ENCODE measurements at regions not wholly inside any gene's neighbourhood (a gene's known extent, or its start where the extent isn't known, plus 50 kb on each side); places are given as distances from the start of the nearest gene placed in this dataset.

GRCh38 chr5:175222621-175223020 lies 221.4 kb downstream of the DRD1 start:
- H3K4me3 ChIP-seq (ENCODE audit: low read depth, low read length, poor library complexity, severe bottlenecking) = no peak overlapping the region
- H4K20me1 ChIP-seq (ENCODE audit: insufficient read depth, low read length) = no peaks in the 10 kb centered on the region
- H3K9me2 ChIP-seq (ENCODE audit: low read depth, low read length) = no peaks in the 10 kb centered on the region
- no peaks in the 10 kb centered on the region for H3K36me3 ChIP-seq (ENCODE audit: insufficient read depth, low read length)
- no peaks in the 10 kb centered on the region for H3K4me1 ChIP-seq (ENCODE audit: insufficient read depth, low read length, severe bottlenecking)
- H3K4me2 ChIP-seq (ENCODE audit: low read length) = no peak overlapping the region
- H3K79me2 ChIP-seq (ENCODE audit: insufficient read depth, low read length) = no peaks in the 10 kb centered on the region
- no peak overlapping the region for H3K9ac ChIP-seq (ENCODE audit: low read length)
- H3K9me3 ChIP-seq (ENCODE audit: low read length) = no peaks in the 10 kb centered on the region
- H3K27ac ChIP-seq (ENCODE audit: low read depth, low read length, poor library complexity, severe bottlenecking) = no peak overlapping the region
- TF ChIP-seq EZH2 (IDR thresholded peaks at IDR 0.05; ENCODE audit: borderline replicate concordance, low read length) = no peak
- TF ChIP-seq CTCF (IDR thresholded peaks at IDR 0.05; ENCODE audit: low read length) = no peak
- no peaks in the 10 kb centered on the region for H3K27me3 ChIP-seq (ENCODE audit: insufficient read depth, low read length)
- no peak overlapping the region for H2AFZ ChIP-seq (ENCODE audit: low read length)
- no peaks in the 10 kb centered on the region for H3F3A ChIP-seq (ENCODE audit: insufficient read depth, low read length)

- H3K9ac ChIP-seq (ENCODE audit: low read length) = no peak overlapping the region
- no peaks in the 10 kb centered on the region for H3K9me3 ChIP-seq (ENCODE audit: low read length)
- TF ChIP-seq CTCF (IDR thresholded peaks at IDR 0.05; ENCODE audit: low read length) (no peak), EZH2 (IDR thresholded peaks at IDR 0.05; ENCODE audit: borderline replicate concordance, low read length) (no peak)
- no peak overlapping the region for H3K4me3 ChIP-seq (ENCODE audit: low read depth, low read length, poor library complexity, severe bottlenecking)
- H3K4me1 ChIP-seq (ENCODE audit: insufficient read depth, low read length, severe bottlenecking) = no peaks in the 10 kb centered on the region
- no peaks in the 10 kb centered on the region for H3K36me3 ChIP-seq (ENCODE audit: insufficient read depth, low read length)
- H3K4me2 ChIP-seq (ENCODE audit: low read length) = no peak overlapping the region
- H4K20me1 ChIP-seq (ENCODE audit: insufficient read depth, low read length) = no peaks in the 10 kb centered on the region
- no peaks in the 10 kb centered on the region for H3F3A ChIP-seq (ENCODE audit: insufficient read depth, low read length)
- no peaks in the 10 kb centered on the region for H3K27me3 ChIP-seq (ENCODE audit: insufficient read depth, low read length)
- no peaks in the 10 kb centered on the region for H3K79me2 ChIP-seq (ENCODE audit: insufficient read depth, low read length)
- H3K27ac ChIP-seq (ENCODE audit: low read depth, low read length, poor library complexity, severe bottlenecking) = no peak overlapping the region
- H3K9me2 ChIP-seq (ENCODE audit: low read depth, low read length) = no peaks in the 10 kb centered on the region
- H2AFZ ChIP-seq (ENCODE audit: low read length) = no peak overlapping the region
These were observed 223.4 kb downstream of the DRD1 start for GRCh38 chr5:175220549-175220948.

GRCh38 chr5:175219366-175219765 lies 224.6 kb downstream of the DRD1 start:
- Histone ChIP-seq H4K20me1 (ENCODE audit: insufficient read depth, low read length) (no peaks in the 10 kb centered on the region), H3K4me1 (ENCODE audit: insufficient read depth, low read length, severe bottlenecking) (no peaks in the 10 kb centered on the region), H3K9me3 (ENCODE audit: low read length) (no peaks in the 10 kb centered on the region), H3K9me2 (ENCODE audit: low read depth, low read length) (no peaks in the 10 kb centered on the region), H3K4me3 (ENCODE audit: low read depth, low read length, poor library complexity, severe bottlenecking) (no peak overlapping the region), H3K79me2 (ENCODE audit: insufficient read depth, low read length) (no peaks in the 10 kb centered on the region), H3F3A (ENCODE audit: insufficient read depth, low read length) (no peaks in the 10 kb centered on the region), H2AFZ (ENCODE audit: low read length) (no peak overlapping the region), H3K9ac (ENCODE audit: low read length) (no peak overlapping the region), H3K27ac (ENCODE audit: low read depth, low read length, poor library complexity, severe bottlenecking) (no peak overlapping the region), H3K27me3 (ENCODE audit: insufficient read depth, low read length) (no peaks in the 10 kb centered on the region), H3K36me3 (ENCODE audit: insufficient read depth, low read length) (no peaks in the 10 kb centered on the region), H3K4me2 (ENCODE audit: low read length) (no peak overlapping the region)
- no peak for TF ChIP-seq EZH2 (IDR thresholded peaks at IDR 0.05; ENCODE audit: borderline replicate concordance, low read length)
- no peak for TF ChIP-seq CTCF (IDR thresholded peaks at IDR 0.05; ENCODE audit: low read length)

Data from OCI-LY1 (cell line).